HG03575 (cell line): ENCODE measurements at regions not wholly inside any gene's neighbourhood (a gene's known extent, or its start where the extent isn't known, plus 50 kb on each side); places are given as distances from the start of the nearest gene placed in this dataset.
"Not testable (repeated sequence)": the region's sequence is repeated elsewhere in the genome, so short reads cannot be mapped to it uniquely, and the experiment has no call there.

Experiments used
- ATAC-seq: cut with Tn5 transposase; IDR thresholded peaks from one replicate; pipeline ENCODE4 v1.9.1; 2021; ENCODE audit not compliant: unreplicated experiment, insufficient number of reproducible peaks, low FRiP score; ENCODE audit errors: extremely low read depth

GRCh38 chr1:118615066-118615465, 373.1 kb downstream of the TBX15 start:
- ATAC-seq, result no peak

- ATAC-seq, result no peak
These were observed 398.8 kb downstream of the TBX15 start for GRCh38 chr1:118589238-118589846.

GRCh38 chr1:118588566-118588965, 399.6 kb downstream of the TBX15 start:
- no peak for ATAC-seq

- ATAC-seq, result no peak
These were observed 393.2 kb upstream of the SPAG17 start for GRCh38 chr1:118578276-118578675.

- ATAC-seq, result no peak
These were observed 390.0 kb upstream of the SPAG17 start for GRCh38 chr1:118575060-118575459.

- no peak for ATAC-seq
These were observed 380.1 kb upstream of the SPAG17 start for GRCh38 chr1:118564961-118565703.

- ATAC-seq, result no peak
These were observed 379.2 kb upstream of the SPAG17 start for GRCh38 chr1:118563981-118564951.

GRCh38 chr1:118558933-118559332, 373.9 kb upstream of the SPAG17 start:
- ATAC-seq, result no peak

- ATAC-seq, result no peak
These were observed 371.9 kb upstream of the SPAG17 start for GRCh38 chr1:118556936-118557335.

- ATAC-seq, result no peak
These were observed 370.6 kb upstream of the SPAG17 start for GRCh38 chr1:118555638-118556037.

- no peak for ATAC-seq
These were observed 350.9 kb upstream of the SPAG17 start for GRCh38 chr1:118535901-118536300.

- ATAC-seq, result not testable (repeated sequence)
These were observed 326.9 kb upstream of the SPAG17 start for GRCh38 chr1:118511922-118512321.

- ATAC-seq, result no peak
These were observed 319.8 kb upstream of the SPAG17 start for GRCh38 chr1:118504867-118505266.

GRCh38 chr1:118504221-118504644, 319.2 kb upstream of the SPAG17 start:
- ATAC-seq, result no peak

- no peak for ATAC-seq
These were observed 318.7 kb upstream of the SPAG17 start for GRCh38 chr1:118503752-118504151.

GRCh38 chr1:118494998-118495397, 310.0 kb upstream of the SPAG17 start:
- ATAC-seq, result no peak

GRCh38 chr1:118488787-118489186, 303.8 kb upstream of the SPAG17 start:
- no peak for ATAC-seq

- no peak for ATAC-seq
These were observed 302.9 kb upstream of the SPAG17 start for GRCh38 chr1:118487932-118488331.

- no peak for ATAC-seq
These were observed 302.1 kb upstream of the SPAG17 start for GRCh38 chr1:118487091-118487490.

GRCh38 chr1:118486199-118486598, 301.2 kb upstream of the SPAG17 start:
- no peak for ATAC-seq
